WTC11 (cell line): ENCODE measurements at regions not wholly inside any gene's neighbourhood (a gene's known extent, or its start where the extent isn't known, plus 50 kb on each side); places are given as distances from the start of the nearest gene placed in this dataset.

Source experiments
- ATAC-seq: fragments of 200-7000 bp; cut with Tn5 transposase; 2 replicates; pipeline ENCODE4 v1.10.0; 2021; ENCODE audit warnings: mild to moderate bottlenecking, moderate library complexity
- CTCF ChIA-PET: fragments of 300-600 bp; sonication (Branson Sonifier 250); formaldehyde crosslinking; loops from one replicate; lab custom pipeline; 2021; ENCODE audit warnings: antibody characterized with exemption; lab: Charles Lee
- POLR2A ChIA-PET: fragments of 350-600 bp; sonication (Branson Sonifier 250); formaldehyde crosslinking; loops from one replicate; lab custom pipeline; 2021; ENCODE audit warnings: antibody characterized with exemption; lab: Charles Lee
- DNase-seq: peaks from one replicate; pipeline ENCODE4 v3.0.0; 2021; ENCODE audit warnings: low spot score
- H3K27ac Mint-ChIP-seq: 2 replicates; pipeline ENCODE4 v1.8.0; 2021; ENCODE audit warnings: mixed read lengths
- H3K27me3 Mint-ChIP-seq: 2 replicates; pipeline ENCODE4 v1.8.0; 2021; ENCODE audit warnings: low read depth, mild to moderate bottlenecking, moderate library complexity, mixed read lengths
- H3K36me3 Mint-ChIP-seq: 2 replicates; pipeline ENCODE4 v1.8.0; 2021; ENCODE audit warnings: mixed read lengths
- H3K4me1 Mint-ChIP-seq: 2 replicates; pipeline ENCODE4 v1.8.0; 2022; ENCODE audit warnings: mixed read lengths
- H3K4me3 Mint-ChIP-seq: 2 replicates; pipeline ENCODE4 v1.8.0; 2021; ENCODE audit warnings: mild to moderate bottlenecking, moderate library complexity, mixed read lengths
- H3K9me3 Mint-ChIP-seq: 2 replicates; pipeline ENCODE4 v1.8.0; 2021; ENCODE audit warnings: mixed read lengths
- FOXK1 ChIP-seq: sonication (generic); formaldehyde crosslinking; IDR thresholded peaks from 2 replicates; pipeline ENCODE4 v1.8.0; 2022; ENCODE audit warnings: mild to moderate bottlenecking, moderate library complexity, missing genetic modification reagents
- FOXP1 ChIP-seq: sonication (generic); formaldehyde crosslinking; IDR thresholded peaks from 2 replicates; pipeline ENCODE4 v1.8.0; 2022; ENCODE audit warnings: missing genetic modification reagents, mild to moderate bottlenecking, moderate library complexity, borderline replicate concordance
- GABPB1 ChIP-seq: sonication (generic); formaldehyde crosslinking; IDR thresholded peaks from 2 replicates; pipeline ENCODE4 v1.8.1; 2023; ENCODE audit warnings: mild to moderate bottlenecking, missing genetic modification reagents
- HMGA2 ChIP-seq: fragments of 250-450 bp; sonication (Bioruptor Pico); IDR thresholded peaks from 2 replicates; pipeline ENCODE4 v1.4.0; 2021; ENCODE audit warnings: mild to moderate bottlenecking, moderate library complexity
- MYBL2 ChIP-seq: sonication (generic); formaldehyde crosslinking; IDR thresholded peaks from 2 replicates; pipeline ENCODE4 v1.8.1; 2023; ENCODE audit warnings: mild to moderate bottlenecking, moderate library complexity, missing genetic modification reagents
- NFYB ChIP-seq: sonication (generic); formaldehyde crosslinking; conservative IDR thresholded peaks from 2 replicates; pipeline ENCODE4 v1.8.0; 2022; ENCODE audit warnings: low read depth, missing genetic modification reagents
- RELA ChIP-seq: sonication (generic); formaldehyde crosslinking; IDR thresholded peaks from 2 replicates; pipeline ENCODE4 v1.8.1; 2022; ENCODE audit warnings: missing genetic modification reagents, mild to moderate bottlenecking, borderline replicate concordance
- SMAD4 ChIP-seq: sonication (generic); formaldehyde crosslinking; IDR thresholded peaks from 2 replicates; pipeline ENCODE4 v1.8.0; 2022; ENCODE audit warnings: mild to moderate bottlenecking, missing genetic modification reagents
- SOX15 ChIP-seq: fragments of 250-450 bp; sonication (Bioruptor Pico); IDR thresholded peaks from 2 replicates; pipeline ENCODE4 v1.9.0; 2021; ENCODE audit warnings: mild to moderate bottlenecking
- SP1 ChIP-seq: sonication (generic); formaldehyde crosslinking; conservative IDR thresholded peaks from 2 replicates; pipeline ENCODE4 v1.8.1; 2022; ENCODE audit warnings: missing genetic modification reagents
- TEAD4 ChIP-seq: sonication (generic); formaldehyde crosslinking; IDR thresholded peaks from 2 replicates; pipeline ENCODE4 v1.8.0; 2022; ENCODE audit warnings: mild to moderate bottlenecking, missing genetic modification reagents
- TP53 ChIP-seq: sonication (generic); formaldehyde crosslinking; IDR thresholded peaks from 2 replicates; pipeline ENCODE4 v1.8.1; 2023; ENCODE audit warnings: mild to moderate bottlenecking, missing genetic modification reagents
- ZBTB21 ChIP-seq: sonication (generic); formaldehyde crosslinking; IDR thresholded peaks from 2 replicates; pipeline ENCODE4 v1.8.1; 2023; ENCODE audit warnings: mild to moderate bottlenecking, missing genetic modification reagents, borderline replicate concordance
- ZNF232 ChIP-seq: sonication (generic); formaldehyde crosslinking; IDR thresholded peaks from 2 replicates; pipeline ENCODE4 v1.8.0; 2022; ENCODE audit warnings: mild to moderate bottlenecking, missing genetic modification reagents
- ZNF263 ChIP-seq: sonication (generic); formaldehyde crosslinking; IDR thresholded peaks from 2 replicates; pipeline ENCODE4 v1.8.1; 2022; ENCODE audit warnings: low read depth, mild to moderate bottlenecking, moderate library complexity, missing genetic modification reagents
- ZNF416 ChIP-seq: fragments of 250-450 bp; sonication (Bioruptor Pico); IDR thresholded peaks from 2 replicates; pipeline ENCODE4 v1.9.0; 2021; ENCODE audit warnings: mild to moderate bottlenecking, inconsistent platforms
- TF ChIP-seq, protein P1 (sequence below): sonication (generic); formaldehyde crosslinking; IDR thresholded peaks from 2 replicates; pipeline ENCODE4 v1.8.0; 2022; ENCODE audit warnings: mild to moderate bottlenecking, missing genetic modification reagents
- TF ChIP-seq, protein P2 (sequence below): sonication (generic); formaldehyde crosslinking; IDR thresholded peaks from 2 replicates; pipeline ENCODE4 v1.8.1; 2023; ENCODE audit warnings: mild to moderate bottlenecking, missing genetic modification reagents, borderline replicate concordance
- TF ChIP-seq, protein P3 (sequence below): sonication (generic); formaldehyde crosslinking; IDR thresholded peaks from 2 replicates; pipeline ENCODE4 v1.8.0; 2022; ENCODE audit warnings: mild to moderate bottlenecking, missing genetic modification reagents
- TF ChIP-seq, protein P4 (sequence below): sonication (generic); formaldehyde crosslinking; IDR thresholded peaks from 2 replicates; pipeline ENCODE4 v1.8.1; 2023; ENCODE audit warnings: mild to moderate bottlenecking, moderate library complexity, missing genetic modification reagents
- TF ChIP-seq, protein P5 (sequence below): sonication (generic); formaldehyde crosslinking; IDR thresholded peaks from 2 replicates; pipeline ENCODE4 v1.8.0; 2022; ENCODE audit warnings: mild to moderate bottlenecking, missing genetic modification reagents
- TF ChIP-seq, protein P6 (sequence below): sonication (generic); formaldehyde crosslinking; IDR thresholded peaks from 2 replicates; pipeline ENCODE4 v1.8.0; 2023; ENCODE audit warnings: missing genetic modification reagents, mild to moderate bottlenecking, borderline replicate concordance

DNA sequence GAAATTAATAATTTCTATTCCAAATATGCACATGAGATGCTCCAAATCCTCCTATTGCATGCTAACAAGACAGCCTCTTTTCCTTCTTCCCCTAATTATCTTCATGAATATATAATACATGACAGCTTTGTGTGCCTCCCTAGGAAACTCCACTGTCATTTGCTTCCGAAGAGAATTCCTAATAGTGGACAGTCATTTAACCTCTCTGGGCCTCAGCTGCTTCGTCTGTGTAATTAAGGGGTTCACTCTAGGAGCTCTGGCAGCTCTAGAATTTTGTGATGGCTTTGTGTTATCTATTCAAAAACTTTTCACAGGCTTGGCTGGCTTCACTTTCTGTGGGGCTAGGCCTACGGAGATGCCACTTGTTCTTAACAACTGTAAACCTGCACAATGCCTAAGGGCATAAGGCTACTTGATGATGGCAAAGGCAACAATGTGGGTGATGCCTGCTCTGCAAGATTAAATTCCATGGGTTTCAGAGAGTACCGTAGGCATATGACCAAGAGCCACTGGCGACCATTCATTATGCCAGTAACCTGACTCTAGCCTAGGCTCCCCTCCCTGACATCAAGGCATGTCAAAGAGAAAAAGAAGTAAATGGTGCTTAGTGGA lies 333.8 kb upstream of the UMPS start:
- ChIA-PET CTCF (interaction anchor here (1.6 kb wide), 1 partner anchor 45 kb away, joined by 3 read pairs; no protein-coding TSS in a partner anchor), POLR2A (interaction anchor here (0.6 kb wide), 1 partner anchor 62 kb away, joined by 3 read pairs; no protein-coding TSS in a partner anchor)
- no peaks in the 10 kb centered on the region for H3K4me1 Mint-ChIP-seq
- TF ChIP-seq TEAD4 (CRISPR knock-in tag) (no peak), SP1 (CRISPR knock-in tag) (no peak), ZNF416 (CRISPR knock-in tag) (no peak), GABPB1 (CRISPR knock-in tag) (no peak), HMGA2 (CRISPR knock-in tag) (no peak)
- TF ChIP-seq, protein P1, sequence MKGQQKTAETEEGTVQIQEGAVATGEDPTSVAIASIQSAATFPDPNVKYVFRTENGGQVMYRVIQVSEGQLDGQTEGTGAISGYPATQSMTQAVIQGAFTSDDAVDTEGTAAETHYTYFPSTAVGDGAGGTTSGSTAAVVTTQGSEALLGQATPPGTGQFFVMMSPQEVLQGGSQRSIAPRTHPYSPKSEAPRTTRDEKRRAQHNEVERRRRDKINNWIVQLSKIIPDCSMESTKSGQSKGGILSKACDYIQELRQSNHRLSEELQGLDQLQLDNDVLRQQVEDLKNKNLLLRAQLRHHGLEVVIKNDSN, result no peak
- TF ChIP-seq, protein P2, sequence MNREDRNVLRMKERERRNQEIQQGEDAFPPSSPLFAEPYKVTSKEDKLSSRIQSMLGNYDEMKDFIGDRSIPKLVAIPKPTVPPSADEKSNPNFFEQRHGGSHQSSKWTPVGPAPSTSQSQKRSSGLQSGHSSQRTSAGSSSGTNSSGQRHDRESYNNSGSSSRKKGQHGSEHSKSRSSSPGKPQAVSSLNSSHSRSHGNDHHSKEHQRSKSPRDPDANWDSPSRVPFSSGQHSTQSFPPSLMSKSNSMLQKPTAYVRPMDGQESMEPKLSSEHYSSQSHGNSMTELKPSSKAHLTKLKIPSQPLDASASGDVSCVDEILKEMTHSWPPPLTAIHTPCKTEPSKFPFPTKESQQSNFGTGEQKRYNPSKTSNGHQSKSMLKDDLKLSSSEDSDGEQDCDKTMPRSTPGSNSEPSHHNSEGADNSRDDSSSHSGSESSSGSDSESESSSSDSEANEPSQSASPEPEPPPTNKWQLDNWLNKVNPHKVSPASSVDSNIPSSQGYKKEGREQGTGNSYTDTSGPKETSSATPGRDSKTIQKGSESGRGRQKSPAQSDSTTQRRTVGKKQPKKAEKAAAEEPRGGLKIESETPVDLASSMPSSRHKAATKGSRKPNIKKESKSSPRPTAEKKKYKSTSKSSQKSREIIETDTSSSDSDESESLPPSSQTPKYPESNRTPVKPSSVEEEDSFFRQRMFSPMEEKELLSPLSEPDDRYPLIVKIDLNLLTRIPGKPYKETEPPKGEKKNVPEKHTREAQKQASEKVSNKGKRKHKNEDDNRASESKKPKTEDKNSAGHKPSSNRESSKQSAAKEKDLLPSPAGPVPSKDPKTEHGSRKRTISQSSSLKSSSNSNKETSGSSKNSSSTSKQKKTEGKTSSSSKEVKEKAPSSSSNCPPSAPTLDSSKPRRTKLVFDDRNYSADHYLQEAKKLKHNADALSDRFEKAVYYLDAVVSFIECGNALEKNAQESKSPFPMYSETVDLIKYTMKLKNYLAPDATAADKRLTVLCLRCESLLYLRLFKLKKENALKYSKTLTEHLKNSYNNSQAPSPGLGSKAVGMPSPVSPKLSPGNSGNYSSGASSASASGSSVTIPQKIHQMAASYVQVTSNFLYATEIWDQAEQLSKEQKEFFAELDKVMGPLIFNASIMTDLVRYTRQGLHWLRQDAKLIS (CRISPR knock-in tag), result no peak
- H3K27ac Mint-ChIP-seq, result no peak overlapping the region
- DNase-seq, result no peak
- H3K4me3 Mint-ChIP-seq, result no peak overlapping the region
- no peaks in the 10 kb centered on the region for H3K36me3 Mint-ChIP-seq
- no peaks in the 10 kb centered on the region for H3K27me3 Mint-ChIP-seq
- H3K9me3 Mint-ChIP-seq, result no peaks in the 10 kb centered on the region
- ATAC-seq, result no peak

DNA sequence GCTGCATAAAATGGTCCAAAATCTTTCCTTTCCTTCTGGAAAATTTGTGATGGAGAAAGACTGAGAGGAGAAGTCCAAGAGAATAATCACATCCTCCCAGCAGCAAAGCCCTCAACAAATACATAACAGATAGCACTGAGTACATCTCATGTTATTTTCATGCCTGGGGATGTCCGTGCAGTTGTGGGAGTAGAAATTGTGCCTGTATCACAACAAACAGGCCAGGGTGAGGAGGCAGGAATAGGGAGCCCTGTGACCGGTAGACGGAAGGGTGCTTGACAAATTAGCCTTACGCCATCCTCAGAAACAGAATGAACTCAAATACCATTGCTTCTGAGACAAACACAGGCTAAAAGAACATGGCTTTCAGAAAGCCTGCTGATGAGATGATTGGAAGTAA lies 333.2 kb upstream of the UMPS start:
- Mint-ChIP-seq H3K9me3 (no peaks in the 10 kb centered on the region), H3K4me1 (no peaks in the 10 kb centered on the region), H3K27ac (no peak overlapping the region), H3K36me3 (no peaks in the 10 kb centered on the region), H3K27me3 (no peaks in the 10 kb centered on the region), H3K4me3 (no peak overlapping the region)
- CTCF ChIA-PET, result interaction anchor here (1.6 kb wide), 1 partner anchor 45 kb away, joined by 3 read pairs; no protein-coding TSS in a partner anchor
- ATAC-seq (no peak), DNase-seq (no peak)
- POLR2A ChIA-PET, result no interaction called here
- TF ChIP-seq ZNF263 (CRISPR knock-in tag) (no peak), MYBL2 (CRISPR knock-in tag) (no peak), NFYB (CRISPR knock-in tag) (no peak), RELA (CRISPR knock-in tag) (no peak), FOXP1 (CRISPR knock-in tag) (no peak), ZBTB21 (no peak), SOX15 (CRISPR knock-in tag) (no peak), FOXK1 (no peak), SMAD4 (CRISPR knock-in tag) (no peak), TP53 (CRISPR knock-in tag) (no peak), ZNF232 (CRISPR knock-in tag) (no peak)
- TF ChIP-seq, protein P3, sequence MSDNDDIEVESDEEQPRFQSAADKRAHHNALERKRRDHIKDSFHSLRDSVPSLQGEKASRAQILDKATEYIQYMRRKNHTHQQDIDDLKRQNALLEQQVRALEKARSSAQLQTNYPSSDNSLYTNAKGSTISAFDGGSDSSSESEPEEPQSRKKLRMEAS, result no peak
- TF ChIP-seq, protein P4, sequence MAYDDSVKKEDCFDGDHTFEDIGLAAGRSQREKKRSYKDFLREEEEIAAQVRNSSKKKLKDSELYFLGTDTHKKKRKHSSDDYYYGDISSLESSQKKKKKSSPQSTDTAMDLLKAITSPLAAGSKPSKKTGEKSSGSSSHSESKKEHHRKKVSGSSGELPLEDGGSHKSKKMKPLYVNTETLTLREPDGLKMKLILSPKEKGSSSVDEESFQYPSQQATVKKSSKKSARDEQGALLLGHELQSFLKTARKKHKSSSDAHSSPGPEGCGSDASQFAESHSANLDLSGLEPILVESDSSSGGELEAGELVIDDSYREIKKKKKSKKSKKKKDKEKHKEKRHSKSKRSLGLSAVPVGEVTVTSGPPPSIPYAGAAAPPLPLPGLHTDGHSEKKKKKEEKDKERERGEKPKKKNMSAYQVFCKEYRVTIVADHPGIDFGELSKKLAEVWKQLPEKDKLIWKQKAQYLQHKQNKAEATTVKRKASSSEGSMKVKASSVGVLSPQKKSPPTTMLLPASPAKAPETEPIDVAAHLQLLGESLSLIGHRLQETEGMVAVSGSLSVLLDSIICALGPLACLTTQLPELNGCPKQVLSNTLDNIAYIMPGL (CRISPR knock-in tag), result no peak
- TF ChIP-seq, protein P5, sequence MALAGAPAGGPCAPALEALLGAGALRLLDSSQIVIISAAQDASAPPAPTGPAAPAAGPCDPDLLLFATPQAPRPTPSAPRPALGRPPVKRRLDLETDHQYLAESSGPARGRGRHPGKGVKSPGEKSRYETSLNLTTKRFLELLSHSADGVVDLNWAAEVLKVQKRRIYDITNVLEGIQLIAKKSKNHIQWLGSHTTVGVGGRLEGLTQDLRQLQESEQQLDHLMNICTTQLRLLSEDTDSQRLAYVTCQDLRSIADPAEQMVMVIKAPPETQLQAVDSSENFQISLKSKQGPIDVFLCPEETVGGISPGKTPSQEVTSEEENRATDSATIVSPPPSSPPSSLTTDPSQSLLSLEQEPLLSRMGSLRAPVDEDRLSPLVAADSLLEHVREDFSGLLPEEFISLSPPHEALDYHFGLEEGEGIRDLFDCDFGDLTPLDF (CRISPR knock-in tag), result no peak
- TF ChIP-seq, protein P6, sequence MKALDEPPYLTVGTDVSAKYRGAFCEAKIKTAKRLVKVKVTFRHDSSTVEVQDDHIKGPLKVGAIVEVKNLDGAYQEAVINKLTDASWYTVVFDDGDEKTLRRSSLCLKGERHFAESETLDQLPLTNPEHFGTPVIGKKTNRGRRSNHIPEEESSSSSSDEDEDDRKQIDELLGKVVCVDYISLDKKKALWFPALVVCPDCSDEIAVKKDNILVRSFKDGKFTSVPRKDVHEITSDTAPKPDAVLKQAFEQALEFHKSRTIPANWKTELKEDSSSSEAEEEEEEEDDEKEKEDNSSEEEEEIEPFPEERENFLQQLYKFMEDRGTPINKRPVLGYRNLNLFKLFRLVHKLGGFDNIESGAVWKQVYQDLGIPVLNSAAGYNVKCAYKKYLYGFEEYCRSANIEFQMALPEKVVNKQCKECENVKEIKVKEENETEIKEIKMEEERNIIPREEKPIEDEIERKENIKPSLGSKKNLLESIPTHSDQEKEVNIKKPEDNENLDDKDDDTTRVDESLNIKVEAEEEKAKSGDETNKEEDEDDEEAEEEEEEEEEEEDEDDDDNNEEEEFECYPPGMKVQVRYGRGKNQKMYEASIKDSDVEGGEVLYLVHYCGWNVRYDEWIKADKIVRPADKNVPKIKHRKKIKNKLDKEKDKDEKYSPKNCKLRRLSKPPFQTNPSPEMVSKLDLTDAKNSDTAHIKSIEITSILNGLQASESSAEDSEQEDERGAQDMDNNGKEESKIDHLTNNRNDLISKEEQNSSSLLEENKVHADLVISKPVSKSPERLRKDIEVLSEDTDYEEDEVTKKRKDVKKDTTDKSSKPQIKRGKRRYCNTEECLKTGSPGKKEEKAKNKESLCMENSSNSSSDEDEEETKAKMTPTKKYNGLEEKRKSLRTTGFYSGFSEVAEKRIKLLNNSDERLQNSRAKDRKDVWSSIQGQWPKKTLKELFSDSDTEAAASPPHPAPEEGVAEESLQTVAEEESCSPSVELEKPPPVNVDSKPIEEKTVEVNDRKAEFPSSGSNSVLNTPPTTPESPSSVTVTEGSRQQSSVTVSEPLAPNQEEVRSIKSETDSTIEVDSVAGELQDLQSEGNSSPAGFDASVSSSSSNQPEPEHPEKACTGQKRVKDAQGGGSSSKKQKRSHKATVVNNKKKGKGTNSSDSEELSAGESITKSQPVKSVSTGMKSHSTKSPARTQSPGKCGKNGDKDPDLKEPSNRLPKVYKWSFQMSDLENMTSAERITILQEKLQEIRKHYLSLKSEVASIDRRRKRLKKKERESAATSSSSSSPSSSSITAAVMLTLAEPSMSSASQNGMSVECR (CRISPR knock-in tag), result no peak
